MG63 (cell line): ENCODE measurements at regions not wholly inside any gene's neighbourhood (a gene's known extent, or its start where the extent isn't known, plus 50 kb on each side); places are given as distances from the start of the nearest gene placed in this dataset.
"Not testable (repeated sequence)": the region's sequence is repeated elsewhere in the genome, so short reads cannot be mapped to it uniquely, and the experiment has no call there.

ENCODE experiments used
- DNase-seq: peaks from one replicate; pipeline ENCODE4 v3.0.0-alpha.2; 2020
- H3K27me3 ChIP-seq: fragments of 250-450 bp; sonication (Bioruptor Pico); 2 replicates; pipeline ENCODE4 v1.5.1; 2020; ENCODE audit warnings: mild to moderate bottlenecking, moderate library complexity
- H3K36me3 ChIP-seq: fragments of 250-450 bp; sonication (Bioruptor Pico); 2 replicates; pipeline ENCODE4 v1.5.1; 2020; ENCODE audit warnings: mild to moderate bottlenecking, moderate library complexity
- H3K4me3 ChIP-seq: fragments of 250-450 bp; sonication (Bioruptor Pico); 2 replicates; pipeline ENCODE4 v1.5.1; 2020; ENCODE audit warnings: mild to moderate bottlenecking, moderate library complexity
- H3K9me3 ChIP-seq: fragments of 250-450 bp; sonication (Bioruptor Pico); 2 replicates; pipeline ENCODE4 v1.5.1; 2020; ENCODE audit warnings: mild to moderate bottlenecking, moderate library complexity

- H3K36me3 ChIP-seq = no peaks in the 10 kb centered on the region
- no peaks in the 10 kb centered on the region for H3K27me3 ChIP-seq
- no peak for DNase-seq
- H3K9me3 ChIP-seq = no peaks in the 10 kb centered on the region; the same call in 1 of the 2 replicates
- H3K4me3 ChIP-seq = no peak overlapping the region
Observed at GRCh38 chr12:42885677-42886076, 296.1 kb upstream of the PRICKLE1 start.

GRCh38 chr12:42884116-42884515 is 294.6 kb upstream of the PRICKLE1 start:
- H3K36me3 ChIP-seq = no peaks in the 10 kb centered on the region
- no peak for DNase-seq
- H3K4me3 ChIP-seq = no peak overlapping the region
- no peaks in the 10 kb centered on the region for H3K27me3 ChIP-seq
- no peaks in the 10 kb centered on the region; the same call in 1 of the 2 replicates for H3K9me3 ChIP-seq

- Histone ChIP-seq H3K4me3 (no peak overlapping the region), H3K9me3 (no peaks in the 10 kb centered on the region), H3K36me3 (no peaks in the 10 kb centered on the region), H3K27me3 (no peaks in the 10 kb centered on the region)
- DNase-seq = no peak
Observed at GRCh38 chr12:42873401-42873800, 283.9 kb upstream of the PRICKLE1 start.

- DNase-seq = no peak
Observed at GRCh38 chr12:42871816-42872215, 282.3 kb upstream of the PRICKLE1 start.

GRCh38 chr12:42868291-42868690 is 278.7 kb upstream of the PRICKLE1 start:
- no peak for DNase-seq
- Histone ChIP-seq H3K27me3 (no peaks in the 10 kb centered on the region), H3K9me3 (no peaks in the 10 kb centered on the region), H3K4me3 (no peak overlapping the region), H3K36me3 (no peaks in the 10 kb centered on the region)

More at GRCh38 chr12:42871816-42872215, 282.3 kb upstream of the PRICKLE1 start:
- Histone ChIP-seq H3K27me3 (no peaks in the 10 kb centered on the region), H3K4me3 (no peak overlapping the region), H3K9me3 (no peaks in the 10 kb centered on the region), H3K36me3 (no peaks in the 10 kb centered on the region)

- no peaks in the 10 kb centered on the region for H3K36me3 ChIP-seq
- no peaks in the 10 kb centered on the region for H3K27me3 ChIP-seq
- no peaks in the 10 kb centered on the region for H3K9me3 ChIP-seq
- H3K4me3 ChIP-seq = no peak overlapping the region
- no peak for DNase-seq
Observed at GRCh38 chr12:42865282-42865681, 275.7 kb upstream of the PRICKLE1 start.

- no peak for DNase-seq
- Histone ChIP-seq H3K4me3 (no peak overlapping the region), H3K9me3 (no peaks in the 10 kb centered on the region), H3K36me3 (no peaks in the 10 kb centered on the region), H3K27me3 (no peaks in the 10 kb centered on the region)
Observed at GRCh38 chr12:42862055-42862454, 272.5 kb upstream of the PRICKLE1 start.

GRCh38 chr12:42860331-42860730 is 270.8 kb upstream of the PRICKLE1 start:
- H3K9me3 ChIP-seq, H3K27me3 ChIP-seq, DNase-seq, H3K36me3 ChIP-seq, H3K4me3 ChIP-seq: not testable (repeated sequence)

- Histone ChIP-seq H3K36me3 (no peaks in the 10 kb centered on the region), H3K27me3 (no peaks in the 10 kb centered on the region), H3K4me3 (no peak overlapping the region), H3K9me3 (no peaks in the 10 kb centered on the region)
- DNase-seq = no peak
Observed at GRCh38 chr12:42859612-42860011, 270.1 kb upstream of the PRICKLE1 start.

GRCh38 chr12:42857106-42857505 is 267.6 kb upstream of the PRICKLE1 start:
- DNase-seq = no peak
- no peaks in the 10 kb centered on the region for H3K9me3 ChIP-seq
- H3K27me3 ChIP-seq = no peaks in the 10 kb centered on the region
- no peaks in the 10 kb centered on the region for H3K36me3 ChIP-seq
- no peak overlapping the region for H3K4me3 ChIP-seq

GRCh38 chr12:42855362-42855950 is 265.9 kb upstream of the PRICKLE1 start:
- DNase-seq = no peak
- Histone ChIP-seq H3K27me3 (no peaks in the 10 kb centered on the region), H3K36me3 (no peaks in the 10 kb centered on the region), H3K9me3 (no peaks in the 10 kb centered on the region), H3K4me3 (no peak overlapping the region)

GRCh38 chr12:42854826-42855225 is 265.3 kb upstream of the PRICKLE1 start:
- Histone ChIP-seq H3K36me3 (no peaks in the 10 kb centered on the region), H3K4me3 (no peak overlapping the region), H3K27me3 (no peaks in the 10 kb centered on the region), H3K9me3 (no peaks in the 10 kb centered on the region)
- no peak for DNase-seq

- no peak overlapping the region for H3K4me3 ChIP-seq
- no peaks in the 10 kb centered on the region for H3K36me3 ChIP-seq
- no peaks in the 10 kb centered on the region for H3K9me3 ChIP-seq
- H3K27me3 ChIP-seq = no peaks in the 10 kb centered on the region; the same call in 1 of the 2 replicates
- DNase-seq = peak; percentile 26
Observed at GRCh38 chr12:42854208-42854607, 264.7 kb upstream of the PRICKLE1 start.

- no peak for DNase-seq
- Histone ChIP-seq H3K27me3 (no peaks in the 10 kb centered on the region; the same call in 1 of the 2 replicates), H3K9me3 (no peaks in the 10 kb centered on the region), H3K36me3 (no peaks in the 10 kb centered on the region), H3K4me3 (no peak overlapping the region)
Observed at GRCh38 chr12:42853370-42854140, 264.0 kb upstream of the PRICKLE1 start.

- DNase-seq = no peak
- Histone ChIP-seq H3K4me3 (no peak overlapping the region), H3K36me3 (no peaks in the 10 kb centered on the region), H3K27me3 (no peaks in the 10 kb centered on the region; the same call in 1 of the 2 replicates), H3K9me3 (no peaks in the 10 kb centered on the region)
Observed at GRCh38 chr12:42846782-42847181, 257.2 kb upstream of the PRICKLE1 start.

GRCh38 chr12:42834062-42834461 is 244.5 kb upstream of the PRICKLE1 start:
- no peaks in the 10 kb centered on the region for H3K36me3 ChIP-seq
- no peak for DNase-seq
- H3K9me3 ChIP-seq = no peaks in the 10 kb centered on the region; the same call in 1 of the 2 replicates
- no peaks in the 10 kb centered on the region for H3K27me3 ChIP-seq
- no peak overlapping the region for H3K4me3 ChIP-seq

- no peaks in the 10 kb centered on the region for H3K36me3 ChIP-seq
- DNase-seq = no peak
- no peaks in the 10 kb centered on the region for H3K27me3 ChIP-seq
- no peak overlapping the region for H3K4me3 ChIP-seq
- peaks cover 3% of the 10 kb centered on the region; the same call in 1 of the 2 replicates for H3K9me3 ChIP-seq
Observed at GRCh38 chr12:42828836-42829235, 239.3 kb upstream of the PRICKLE1 start.

GRCh38 chr12:42824327-42824726 is 234.8 kb upstream of the PRICKLE1 start:
- no peaks in the 10 kb centered on the region for H3K27me3 ChIP-seq
- no peaks in the 10 kb centered on the region for H3K36me3 ChIP-seq
- H3K9me3 ChIP-seq = peaks cover 3% of the 10 kb centered on the region; the same call in 1 of the 2 replicates
- no peak for DNase-seq
- no peak overlapping the region for H3K4me3 ChIP-seq
